ENCODE measurements at regions not wholly inside any gene's neighbourhood (a gene's known extent, or its start where the extent isn't known, plus 50 kb on each side); places are given as distances from the start of the nearest gene placed in this dataset.

DNA sequence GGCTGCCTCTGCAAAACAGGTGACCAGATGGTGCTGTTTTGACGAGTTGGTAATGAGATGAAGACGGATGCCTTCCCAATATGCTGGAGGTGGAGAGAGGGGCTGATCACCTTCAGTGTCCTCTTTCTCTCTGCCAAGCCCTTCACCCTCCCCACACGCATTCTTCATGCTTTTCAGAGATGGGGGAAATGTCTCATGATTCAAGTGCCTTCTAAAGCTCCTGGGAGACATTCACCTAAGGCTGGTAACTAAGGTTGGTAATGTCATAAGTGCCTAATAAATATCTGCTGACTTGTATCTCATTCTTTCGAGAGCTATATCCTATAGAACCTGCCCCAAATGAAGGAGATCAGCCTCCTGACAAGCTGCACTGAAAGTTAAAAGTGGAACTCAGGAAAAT is 86.2 kb upstream of the MBNL2 start:
- DNase-seq (ENCODE audit: low read depth): no peak

DNA sequence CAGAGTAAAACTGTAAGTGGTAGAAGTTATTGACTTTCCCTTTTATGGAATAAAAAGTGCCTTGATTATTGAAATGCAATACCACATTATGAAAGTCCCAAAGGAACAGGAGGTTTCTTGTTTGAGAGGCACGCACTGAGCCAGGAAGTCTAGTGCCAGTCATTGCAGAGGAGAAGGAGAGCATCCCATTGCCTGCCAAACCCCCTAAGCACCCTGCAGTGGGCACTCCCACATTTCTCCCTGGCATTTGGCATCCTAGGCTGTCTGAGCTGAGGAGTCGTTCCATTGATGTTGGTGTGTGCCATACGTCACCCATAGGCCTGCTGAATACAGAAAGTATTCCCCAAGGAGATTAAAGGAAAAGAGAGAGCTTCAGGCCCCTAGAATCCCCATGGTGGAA is 85.7 kb upstream of the MBNL2 start:
- no peak for DNase-seq (ENCODE audit: low read depth)

DNA sequence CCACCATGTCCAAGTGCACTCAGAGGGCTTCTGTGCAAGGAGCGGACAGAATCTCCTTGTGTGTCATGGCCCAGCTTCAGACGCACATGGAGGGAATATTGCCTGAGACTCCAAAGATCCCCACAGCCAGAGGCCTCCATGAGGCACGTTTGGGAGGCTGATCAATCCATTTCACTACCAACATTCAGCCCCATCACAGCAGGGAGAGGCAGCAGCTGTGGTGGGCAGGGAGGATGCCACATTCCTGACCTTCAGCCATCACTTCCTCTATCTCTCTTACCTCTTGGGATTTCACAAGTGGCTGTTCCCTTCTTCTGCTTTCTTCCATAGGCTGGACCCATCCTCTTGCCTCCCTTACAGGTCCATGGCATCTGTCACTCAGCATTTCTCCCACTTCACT is 82.4 kb upstream of the MBNL2 start:
- DNase-seq (ENCODE audit: low read depth): no peak

DNA sequence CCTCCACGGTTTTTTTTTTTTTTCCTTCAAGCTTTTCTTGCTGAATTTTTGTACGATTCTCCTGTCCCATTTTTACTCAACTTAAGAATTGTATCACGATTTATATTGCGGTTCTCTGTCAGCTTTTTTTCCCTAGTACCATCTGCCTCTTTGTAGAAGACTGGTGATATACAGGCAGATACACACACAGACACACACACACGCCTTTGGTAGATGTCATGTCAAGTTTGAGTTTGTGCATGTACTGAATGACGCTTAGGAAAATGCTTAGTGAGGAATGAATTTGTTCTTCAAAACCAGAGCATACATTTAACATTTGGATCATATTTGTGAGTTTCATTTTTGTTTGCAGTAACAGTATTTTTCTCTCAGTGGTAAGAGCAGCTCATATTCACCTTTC is 82.0 kb upstream of the MBNL2 start:
- DNase-seq (ENCODE audit: low read depth): no peak

DNA sequence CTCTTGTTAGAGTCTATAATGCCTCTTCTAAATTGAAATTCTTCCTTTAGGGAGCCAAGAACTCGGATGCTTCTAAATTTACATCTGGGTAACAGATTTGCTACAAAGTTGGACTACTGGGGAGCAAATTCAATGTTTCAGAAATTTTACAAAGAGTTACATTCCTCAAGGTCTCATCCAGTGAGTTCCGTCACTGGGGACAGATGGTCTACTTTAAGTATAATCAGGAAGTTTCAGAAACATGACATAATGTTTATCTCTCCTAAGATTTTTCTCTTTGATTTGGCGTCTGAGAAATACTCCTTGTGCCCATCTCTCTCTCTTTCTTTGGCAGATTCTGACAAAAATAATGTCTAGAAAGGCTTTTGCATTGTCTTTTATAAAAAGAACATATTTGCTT is 81.5 kb upstream of the MBNL2 start:
- no peak for DNase-seq (ENCODE audit: low read depth)

DNA sequence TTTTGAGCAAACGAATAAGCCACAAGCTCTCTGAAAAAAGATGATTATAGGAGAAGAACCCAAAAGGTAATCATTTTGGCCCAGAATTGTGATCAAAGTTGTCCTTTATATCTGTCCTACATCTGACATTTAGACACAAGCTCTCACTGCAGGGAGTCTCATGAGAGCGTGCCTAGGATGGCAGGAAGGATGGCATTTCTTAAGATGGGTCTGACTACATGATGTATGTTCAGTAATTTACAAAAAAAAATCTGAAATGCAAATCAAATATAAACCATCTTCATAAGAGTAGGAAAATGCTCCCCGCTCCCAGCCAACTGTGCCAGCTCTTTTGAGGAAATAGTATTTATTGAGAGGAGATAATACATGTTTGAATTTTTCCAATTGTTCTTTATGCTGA is 81.0 kb upstream of the MBNL2 start:
- no peak for DNase-seq (ENCODE audit: low read depth)

DNA sequence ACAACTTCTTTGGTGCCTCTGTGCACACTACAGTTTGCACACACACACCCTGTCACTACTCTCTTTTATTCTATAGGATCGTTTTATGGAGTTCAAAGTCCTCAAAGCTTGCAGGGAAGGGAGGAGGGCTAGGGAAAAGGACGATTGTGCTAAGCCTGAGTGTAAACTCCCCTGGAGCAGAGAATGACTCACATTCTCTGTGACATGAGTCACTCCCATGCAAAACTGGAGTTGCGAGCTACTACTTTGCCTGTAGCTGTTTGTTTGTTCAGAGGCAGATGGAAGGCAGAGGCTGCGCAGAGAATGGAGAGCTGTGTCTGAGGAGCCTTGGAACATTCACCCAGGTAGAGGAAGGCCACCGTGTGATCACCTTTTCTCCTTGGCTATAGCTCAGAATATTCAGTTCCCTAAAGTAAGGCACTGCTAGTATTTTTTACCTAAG is 80.5 kb upstream of the MBNL2 start:
- no peak for DNase-seq (ENCODE audit: low read depth)

DNA sequence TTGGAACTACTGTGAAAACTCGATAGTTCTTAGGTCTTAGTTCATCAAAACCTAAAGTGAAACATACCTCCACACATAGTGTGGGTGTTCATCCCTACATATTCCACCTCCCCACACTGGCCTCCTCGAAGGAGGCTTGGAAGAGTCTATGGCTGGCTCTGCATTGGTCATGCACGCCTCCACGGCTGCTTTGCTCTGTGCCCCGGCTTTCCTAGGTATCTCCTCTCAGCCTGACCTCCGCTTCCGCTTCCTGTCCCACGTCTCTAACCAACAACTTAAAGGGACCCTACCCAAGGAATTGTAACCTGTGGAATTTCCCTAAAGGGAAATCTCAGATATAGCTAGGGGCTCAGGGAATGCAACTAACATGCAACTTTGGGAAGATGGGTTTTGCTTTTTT is 79.7 kb upstream of the MBNL2 start:
- no peak for DNase-seq (ENCODE audit: low read depth)

DNA sequence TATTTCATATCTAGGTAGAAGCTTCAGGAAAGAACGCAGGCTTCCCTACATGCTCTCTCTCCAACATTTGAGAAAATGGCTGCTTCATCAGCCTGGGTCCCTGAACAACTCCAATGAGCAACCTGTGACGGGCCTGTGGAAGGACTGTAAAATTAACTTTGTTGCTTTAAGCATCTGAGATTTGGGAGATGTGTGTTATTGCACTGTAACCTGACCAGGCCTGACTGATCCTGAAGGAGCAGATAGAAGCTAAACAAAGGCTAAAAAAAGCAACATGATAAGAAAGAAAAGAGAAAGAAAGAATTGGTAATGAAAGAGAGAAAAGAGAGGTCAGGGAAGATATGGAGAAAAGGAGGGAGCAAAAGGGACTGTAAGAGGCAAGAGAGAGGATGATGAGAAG is 77.1 kb upstream of the MBNL2 start:
- DNase-seq (ENCODE audit: low read depth): no peak

DNA sequence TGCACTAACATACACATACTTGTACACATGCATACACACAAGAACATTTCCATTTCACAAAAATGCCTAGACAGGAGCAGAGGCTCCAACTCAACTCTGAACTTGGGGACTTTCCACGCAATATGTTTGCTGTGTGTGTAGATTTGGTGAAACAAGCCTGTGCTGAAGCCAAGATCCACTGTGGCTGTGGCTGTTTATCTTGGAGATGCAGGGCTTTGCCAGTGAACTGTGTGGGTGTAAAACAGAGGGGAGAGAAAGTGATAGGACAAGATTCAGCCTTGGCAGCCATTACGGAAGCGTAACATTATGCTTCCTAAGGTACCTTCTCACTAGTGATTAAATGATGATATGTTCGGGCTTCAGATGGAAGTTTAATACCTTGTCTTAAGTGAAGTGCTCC is 73.2 kb upstream of the MBNL2 start:
- no peak for DNase-seq (ENCODE audit: low read depth)

DNA sequence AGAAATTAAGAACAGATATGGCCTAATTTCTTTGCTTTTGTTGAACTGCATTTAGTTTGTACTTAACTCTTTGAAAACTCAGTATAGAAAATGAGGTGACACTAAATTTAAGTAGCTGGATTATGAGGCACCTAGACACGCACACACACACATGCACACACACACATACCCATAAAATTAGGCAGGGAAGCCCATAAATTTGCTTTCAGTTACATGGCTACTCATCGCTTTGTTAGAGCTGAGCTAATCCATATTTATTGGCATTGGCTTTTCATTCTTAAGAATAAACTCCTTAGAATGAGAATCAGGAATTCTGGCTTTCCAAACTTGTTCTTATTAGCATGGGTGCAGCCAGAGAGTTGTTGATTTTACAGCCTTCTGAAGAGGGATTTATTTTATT is 61.7 kb upstream of the MBNL2 start:
- no peak for DNase-seq (ENCODE audit: low read depth)

DNA sequence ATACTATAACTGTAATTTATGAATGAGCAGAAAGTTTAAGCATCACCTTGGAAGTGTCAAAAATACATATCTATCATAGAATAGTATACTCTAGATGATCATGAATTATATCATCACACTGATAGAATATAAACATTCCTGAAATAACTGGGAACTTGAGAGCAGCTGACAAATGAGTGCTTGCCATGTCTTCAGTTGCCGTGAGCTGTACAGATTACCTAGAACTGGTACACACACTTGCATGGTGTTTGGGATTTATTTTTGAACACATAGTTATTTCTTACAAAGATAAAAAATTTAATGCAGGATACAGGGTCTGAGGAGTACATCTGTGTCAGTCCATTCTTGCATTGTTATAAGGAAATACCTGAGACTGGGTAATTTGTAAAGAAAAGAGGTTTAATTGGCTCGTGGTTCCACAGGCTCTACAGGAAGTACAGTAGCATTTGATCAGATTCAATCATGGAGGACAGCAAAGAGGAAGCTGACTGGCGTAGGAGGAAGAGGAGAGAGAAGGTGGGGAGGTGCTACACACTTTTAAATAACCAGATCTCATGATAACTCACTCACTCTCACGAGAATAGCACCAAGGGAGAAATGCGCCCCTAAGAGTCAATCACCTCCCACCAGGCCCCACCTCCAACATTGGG is 60.4 kb upstream of the MBNL2 start:
- DNase-seq (ENCODE audit: low read depth): no peak

DNA sequence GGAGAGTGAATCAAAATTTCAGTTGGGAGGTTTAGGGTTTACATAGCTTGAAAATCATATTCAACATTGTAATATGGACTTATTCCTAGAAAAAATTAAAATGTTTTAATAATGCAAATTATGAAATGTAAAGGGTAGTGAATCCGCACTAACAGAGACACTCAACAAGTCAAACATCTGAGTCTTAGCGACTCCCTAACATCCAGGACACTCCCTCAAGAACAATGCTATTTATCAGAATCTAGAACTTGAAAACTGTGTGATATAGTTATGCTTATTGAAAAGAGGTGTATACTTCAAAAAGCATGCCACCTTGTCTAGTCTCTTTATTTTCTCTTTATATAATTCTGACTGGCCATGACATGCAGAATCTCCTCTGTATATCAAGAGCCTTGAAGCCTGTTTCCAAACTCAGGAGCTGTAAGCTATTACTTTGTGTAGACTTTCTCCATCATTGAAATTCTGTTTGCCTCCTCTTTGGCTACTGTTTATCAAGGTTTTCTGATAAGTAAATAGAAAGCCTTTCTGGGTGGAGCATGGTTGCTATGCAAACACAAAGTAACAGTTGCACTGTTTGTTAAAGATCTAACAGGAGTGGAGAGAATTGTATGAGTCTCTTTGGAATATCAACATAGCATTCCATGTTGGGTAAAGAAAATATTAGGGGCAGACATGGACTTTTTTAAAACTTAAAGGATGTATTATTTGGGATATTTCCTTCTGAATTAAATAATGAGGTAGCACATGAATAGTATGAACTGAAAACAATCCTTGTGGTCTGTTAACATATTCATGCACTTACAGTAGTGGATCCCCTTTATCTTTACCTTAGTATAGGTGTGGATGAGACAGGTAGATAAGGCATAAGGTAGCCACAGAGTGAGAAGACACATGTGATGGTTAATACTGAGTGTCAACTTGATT is 56.4 kb upstream of the MBNL2 start:
- no peak for DNase-seq (ENCODE audit: low read depth)

DNA sequence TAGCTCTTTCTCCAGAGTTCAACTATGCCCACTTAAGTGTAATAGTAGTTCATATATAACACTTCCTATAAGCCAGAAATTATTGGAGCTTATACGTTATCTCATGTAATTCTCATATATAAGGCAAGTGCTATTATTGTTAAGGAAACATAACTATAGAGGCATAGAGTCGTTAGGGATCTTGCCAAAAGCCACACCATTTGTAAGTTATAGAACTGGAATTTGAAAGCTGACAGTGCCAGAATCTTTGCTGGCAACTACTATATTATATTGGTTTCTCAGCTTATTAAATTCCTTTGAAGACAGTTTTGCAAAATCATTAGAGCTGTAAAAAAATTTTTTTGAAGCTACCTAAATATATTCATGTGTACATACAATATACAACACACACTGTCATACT is 51.0 kb upstream of the MBNL2 start:
- DNase-seq (ENCODE audit: low read depth): no peak

All from activated T-helper 9 cell treated with anti-CD3 and anti-CD28 coated beads, Interleukin-2, amount 50 U/mL, for 16 hours (primary cell).